Natural killer cell (primary cell): ENCODE measurements at regions not wholly inside any gene's neighbourhood (a gene's known extent, or its start where the extent isn't known, plus 50 kb on each side); places are given as distances from the start of the nearest gene placed in this dataset.
"Not testable (repeated sequence)": the region's sequence is repeated elsewhere in the genome, so short reads cannot be mapped to it uniquely, and the experiment has no call there.

Source experiments
- ATAC-seq, 3 donors: fragments of 150-1000 bp in 2 of 3; fragments of 200-7000 bp in 1 of 3; cut with Tn5 transposase; 1 replicate in 1 of 3; 2 replicates in 2 of 3; pipeline ENCODE4 v1.10.0; 2021; ENCODE audit warnings: mild to moderate bottlenecking in 2 of 3, moderate library complexity in 2 of 3
- DNase-seq, 2 donors: peaks; one replicate each; pipeline versions ENCODE4 v3.0.0 to v3.0.0-alpha.2; 2013 to 2021; ENCODE audit warnings: mixed read lengths in 1 of 2
- H3K27ac ChIP-seq: one replicate; pipeline ENCODE4 v1.5.1; 2013; ENCODE audit warnings: mild to moderate bottlenecking, low read length
- H3K27me3 ChIP-seq: one replicate; pipeline ENCODE4 v1.6.1; 2013; ENCODE audit warnings: low read length; ENCODE audit not compliant: control insufficient read depth, insufficient read depth
- H3K36me3 ChIP-seq: one replicate; pipeline ENCODE4 v1.6.1; 2013; ENCODE audit warnings: low read length; ENCODE audit not compliant: control insufficient read depth, insufficient read depth
- H3K4me1 ChIP-seq: one replicate; pipeline ENCODE4 v1.6.1; 2013; ENCODE audit warnings: low read length; ENCODE audit not compliant: control insufficient read depth, insufficient read depth
- H3K4me3 ChIP-seq: one replicate; pipeline ENCODE4 v1.5.1; 2013; ENCODE audit warnings: low read length
- H3K9me3 ChIP-seq: one replicate; pipeline ENCODE4 v1.6.1; 2013; ENCODE audit warnings: low read length; ENCODE audit not compliant: control insufficient read depth, insufficient read depth
- H3K27ac Mint-ChIP-seq, 2 donors: one replicate each; pipeline ENCODE4 v1.8.0; 2022; ENCODE audit warnings: mild to moderate bottlenecking in 2 of 2, mixed read lengths in 2 of 2, moderate library complexity in 1 of 2
- H3K27me3 Mint-ChIP-seq, 2 donors: one replicate each; pipeline ENCODE4 v1.8.0; 2022; ENCODE audit warnings: low read depth in 2 of 2, mixed read lengths in 2 of 2
- H3K36me3 Mint-ChIP-seq: one replicate; pipeline ENCODE4 v1.8.0; 2022; ENCODE audit warnings: mixed read lengths
- H3K4me1 Mint-ChIP-seq, 2 donors: one replicate each; pipeline ENCODE4 v1.8.0; 2022; ENCODE audit warnings: mixed read lengths in 2 of 2
- H3K4me3 Mint-ChIP-seq: one replicate; pipeline ENCODE4 v1.8.0; 2022; ENCODE audit warnings: mild to moderate bottlenecking, moderate library complexity, mixed read lengths
- H3K9me3 Mint-ChIP-seq, 2 donors: one replicate each; pipeline ENCODE4 v1.8.0; 2022; ENCODE audit warnings: mixed read lengths in 2 of 2
- CTCF ChIP-seq: fragments of 200-600 bp; IDR thresholded peaks from one replicate; pipeline ENCODE4 v1.8.0; 2022; ENCODE audit warnings: antibody characterized with exemption
- WGBS: methylation state at CpG from one replicate; pipeline ENCODE4 v1.1.7; 2013; ENCODE audit warnings: missing lambda C conversion rate; ENCODE audit not compliant: insufficient coverage; 5-methylcytosine and 5-hydroxymethylcytosine counted together
- intact Hi-C: fragments of 100-400 bp; cut with micrococcal nuclease; formaldehyde crosslinking; loops from one replicate; pipeline ENCODE4 v1.14.2; 2022

GRCh38 chr9:106039151-106039935 lies 345.0 kb downstream of the TMEM38B start:
- intact Hi-C loops: no loop called here
- 96% methylated on average over 5 of the region's 5 CpGs for WGBS

GRCh38 chr9:106041920-106042319 lies 347.6 kb downstream of the TMEM38B start:
- WGBS: 100% methylated on average over 1 of the region's 1 CpG
- H3K36me3 ChIP-seq, H3K27me3 Mint-ChIP-seq, DNase-seq, H3K9me3 ChIP-seq, ATAC-seq, H3K4me3 ChIP-seq, H3K36me3 Mint-ChIP-seq, H3K27ac Mint-ChIP-seq, H3K4me1 ChIP-seq, H3K27me3 ChIP-seq, H3K4me3 Mint-ChIP-seq, H3K4me1 Mint-ChIP-seq, H3K27ac ChIP-seq, intact Hi-C loops, H3K9me3 Mint-ChIP-seq: not testable (repeated sequence)

More at GRCh38 chr9:106039151-106039935, 345.0 kb downstream of the TMEM38B start:
- no peaks in the 10 kb centered on the region for H3K27me3 ChIP-seq
- no peaks in the 10 kb centered on the region for H3K9me3 Mint-ChIP-seq
- no peaks in the 10 kb centered on the region for H3K4me1 Mint-ChIP-seq
- H3K4me3 ChIP-seq: no peak overlapping the region
- no peaks in the 10 kb centered on the region for H3K4me1 ChIP-seq
- H3K9me3 ChIP-seq: no peaks in the 10 kb centered on the region
- no peak overlapping the region for H3K4me3 Mint-ChIP-seq
- ATAC-seq: no peak
- H3K27me3 Mint-ChIP-seq: no peaks in the 10 kb centered on the region
- TF ChIP-seq CTCF: no peak
- no peak overlapping the region for H3K27ac ChIP-seq
- H3K27ac Mint-ChIP-seq: no peak overlapping the region
- H3K36me3 ChIP-seq: no peaks in the 10 kb centered on the region
- H3K36me3 Mint-ChIP-seq: no peaks in the 10 kb centered on the region
- DNase-seq: no peak

- Mint-ChIP-seq H3K4me1 (no peaks in the 10 kb centered on the region), H3K4me3 (no peak overlapping the region), H3K27ac (no peak overlapping the region), H3K9me3 (peaks cover 7 to 9% of the 10 kb centered on the region in 2 donors), H3K27me3 (no peaks in the 10 kb centered on the region), H3K36me3 (no peaks in the 10 kb centered on the region)
- H3K27me3 ChIP-seq: no peaks in the 10 kb centered on the region
- no peak overlapping the region for H3K27ac ChIP-seq
- H3K4me1 ChIP-seq: no peaks in the 10 kb centered on the region
- H3K36me3 ChIP-seq: no peaks in the 10 kb centered on the region
- no peak for TF ChIP-seq CTCF
- WGBS: 96% methylated on average over 3 of the region's 3 CpGs
- no peak for ATAC-seq
- DNase-seq: no peak
- no peaks in the 10 kb centered on the region for H3K9me3 ChIP-seq
- H3K4me3 ChIP-seq: no peak overlapping the region
- intact Hi-C loops: no loop called here
Observed at GRCh38 chr9:106051545-106051944, 357.2 kb downstream of the TMEM38B start.

GRCh38 chr9:106052166-106052565 lies 357.8 kb downstream of the TMEM38B start:
- Mint-ChIP-seq H3K4me3 (no peak overlapping the region), H3K36me3 (no peaks in the 10 kb centered on the region), H3K27ac (no peak overlapping the region), H3K4me1 (no peaks in the 10 kb centered on the region), H3K27me3 (no peaks in the 10 kb centered on the region), H3K9me3 (peaks cover 4 to 7% of the 10 kb centered on the region in 2 donors)
- no peaks in the 10 kb centered on the region for H3K9me3 ChIP-seq
- WGBS: 95% methylated on average over 1 of the region's 2 CpGs
- intact Hi-C loops: no loop called here
- ATAC-seq (no peak), DNase-seq (no peak)
- no peak overlapping the region for H3K4me3 ChIP-seq
- no peaks in the 10 kb centered on the region for H3K36me3 ChIP-seq
- no peaks in the 10 kb centered on the region for H3K4me1 ChIP-seq
- no peak overlapping the region for H3K27ac ChIP-seq
- H3K27me3 ChIP-seq: no peaks in the 10 kb centered on the region
- no peak for TF ChIP-seq CTCF
